Nephron (organoid): ENCODE measurements at regions not wholly inside any gene's neighbourhood (a gene's known extent, or its start where the extent isn't known, plus 50 kb on each side); places are given as distances from the start of the nearest gene placed in this dataset.

Source experiments
- H3K27ac Mint-ChIP-seq, 3 experiments: 2 replicates each; pipeline ENCODE4 v1.8.0; 2020; ENCODE audit warnings: mixed read lengths in 3 of 3, mild to moderate bottlenecking in 2 of 3, moderate library complexity in 1 of 3
- H3K27me3 Mint-ChIP-seq: 2 replicates; pipeline ENCODE4 v1.8.0; 2021; ENCODE audit warnings: low read depth, mild to moderate bottlenecking, moderate library complexity, mixed read lengths
- H3K36me3 Mint-ChIP-seq: 2 replicates; pipeline ENCODE4 v1.8.0; 2020; ENCODE audit warnings: low read depth, mixed read lengths
- H3K4me1 Mint-ChIP-seq: 2 replicates; pipeline ENCODE4 v1.8.0; 2020; ENCODE audit warnings: mixed read lengths
- H3K4me3 Mint-ChIP-seq, 3 experiments: 2 replicates each; pipeline ENCODE4 v1.8.0; 2020; ENCODE audit warnings: mild to moderate bottlenecking in 3 of 3, mixed read lengths in 3 of 3, moderate library complexity in 2 of 3
- H3K9me3 Mint-ChIP-seq: 2 replicates; pipeline ENCODE4 v1.8.0; 2020; ENCODE audit warnings: mixed read lengths
- TF ChIP-seq, protein P1 (sequence below), 3 experiments: fragments of 200-600 bp; sonication (generic); IDR thresholded peaks; one replicate each; pipeline ENCODE4 v1.5.0; 2021; ENCODE audit warnings: antibody characterized with exemption in 3 of 3; ENCODE audit not compliant: unreplicated experiment in 3 of 3

DNA sequence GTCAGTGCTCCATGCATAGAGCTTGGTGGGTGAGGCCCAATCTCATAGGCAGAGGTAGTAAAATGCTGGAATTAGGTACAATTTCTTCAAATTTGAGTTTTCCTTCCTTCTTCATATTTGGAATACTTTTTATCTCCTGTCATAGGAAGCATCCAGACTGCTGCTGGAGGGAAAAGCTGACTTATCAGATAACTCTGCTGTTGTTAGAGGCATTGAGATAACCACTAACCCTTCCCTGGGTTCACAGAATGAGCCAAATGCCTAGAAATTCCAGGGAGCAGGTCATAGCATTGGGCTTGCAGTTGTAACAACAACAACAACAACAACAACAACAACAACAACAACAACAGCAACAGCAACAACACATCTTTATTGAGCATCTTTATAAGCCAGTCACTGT, 332.7 kb downstream of the PDCD6IP start:
- Mint-ChIP-seq H3K27me3 (no peaks in the 10 kb centered on the region), H3K4me3 (no peak overlapping the region), H3K36me3 (no peaks in the 10 kb centered on the region), H3K9me3 (peaks cover 20% of the 10 kb centered on the region), H3K27ac (no peak overlapping the region), H3K4me1 (peaks cover 10% of the 10 kb centered on the region)
- TF ChIP-seq, protein P1, sequence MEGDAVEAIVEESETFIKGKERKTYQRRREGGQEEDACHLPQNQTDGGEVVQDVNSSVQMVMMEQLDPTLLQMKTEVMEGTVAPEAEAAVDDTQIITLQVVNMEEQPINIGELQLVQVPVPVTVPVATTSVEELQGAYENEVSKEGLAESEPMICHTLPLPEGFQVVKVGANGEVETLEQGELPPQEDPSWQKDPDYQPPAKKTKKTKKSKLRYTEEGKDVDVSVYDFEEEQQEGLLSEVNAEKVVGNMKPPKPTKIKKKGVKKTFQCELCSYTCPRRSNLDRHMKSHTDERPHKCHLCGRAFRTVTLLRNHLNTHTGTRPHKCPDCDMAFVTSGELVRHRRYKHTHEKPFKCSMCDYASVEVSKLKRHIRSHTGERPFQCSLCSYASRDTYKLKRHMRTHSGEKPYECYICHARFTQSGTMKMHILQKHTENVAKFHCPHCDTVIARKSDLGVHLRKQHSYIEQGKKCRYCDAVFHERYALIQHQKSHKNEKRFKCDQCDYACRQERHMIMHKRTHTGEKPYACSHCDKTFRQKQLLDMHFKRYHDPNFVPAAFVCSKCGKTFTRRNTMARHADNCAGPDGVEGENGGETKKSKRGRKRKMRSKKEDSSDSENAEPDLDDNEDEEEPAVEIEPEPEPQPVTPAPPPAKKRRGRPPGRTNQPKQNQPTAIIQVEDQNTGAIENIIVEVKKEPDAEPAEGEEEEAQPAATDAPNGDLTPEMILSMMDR (IDR thresholded peaks at IDR 0.05; ENCODE audit: unreplicated experiment in 3 of 3) = no peak

DNA sequence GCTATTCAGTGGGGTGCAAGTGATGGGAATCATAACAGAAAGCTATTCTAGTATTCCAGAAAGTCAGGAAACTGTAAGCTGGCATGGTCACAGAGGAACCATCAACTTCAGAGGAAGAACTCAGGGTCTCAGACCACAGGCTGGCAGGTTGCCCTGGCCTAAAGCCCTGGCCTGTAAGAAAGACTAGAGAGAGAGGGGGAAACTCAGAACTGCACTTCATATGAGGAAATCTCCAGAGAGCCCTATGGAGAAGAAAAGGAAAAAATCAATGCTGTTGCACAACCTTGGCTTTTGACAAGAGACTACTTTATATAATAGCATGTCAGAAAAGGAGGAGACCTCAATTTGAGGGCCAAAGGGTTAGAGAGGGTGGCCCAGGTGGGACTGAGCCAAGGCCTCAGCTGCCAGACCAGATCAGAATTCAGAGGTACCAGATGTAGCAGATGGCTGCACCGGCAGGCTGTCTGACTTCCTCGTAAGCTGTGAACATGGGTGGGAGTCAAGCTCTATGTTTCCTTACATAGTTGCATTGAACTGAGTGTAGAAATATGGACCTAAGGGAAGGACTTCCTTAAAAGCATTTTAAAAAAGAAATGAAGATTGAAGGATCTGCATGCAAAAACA, 333.8 kb downstream of the PDCD6IP start:
- TF ChIP-seq, protein P1 (IDR thresholded peaks at IDR 0.05; ENCODE audit: unreplicated experiment in 3 of 3) = no peak
- no peaks in the 10 kb centered on the region for H3K27me3 Mint-ChIP-seq
- H3K4me3 Mint-ChIP-seq = no peak overlapping the region
- peaks cover 26% of the 10 kb centered on the region for H3K9me3 Mint-ChIP-seq
- peak overlapping the region in 1 of 3 experiments; percentile 2 for H3K27ac Mint-ChIP-seq
- H3K36me3 Mint-ChIP-seq = no peaks in the 10 kb centered on the region
- peaks cover 10% of the 10 kb centered on the region for H3K4me1 Mint-ChIP-seq

DNA sequence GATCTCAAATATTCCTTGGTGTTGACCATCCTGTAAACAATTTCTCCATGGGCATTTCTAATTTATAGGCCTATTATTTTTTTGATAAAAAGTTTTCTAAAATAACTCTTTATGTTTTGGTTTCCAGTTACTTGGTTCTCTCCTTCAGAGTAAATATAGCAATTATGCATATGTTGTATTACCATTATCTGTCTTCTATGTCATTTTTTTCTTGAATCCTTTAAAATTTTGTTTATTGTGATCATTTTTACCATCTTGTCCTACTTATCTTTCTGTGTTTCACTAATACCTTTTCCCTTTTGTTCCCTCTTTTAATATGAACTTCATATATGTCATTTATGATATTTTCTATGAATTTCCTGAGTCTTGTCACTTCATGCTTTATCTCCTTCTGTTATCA, 341.1 kb downstream of the PDCD6IP start:
- TF ChIP-seq, protein P1 (IDR thresholded peaks at IDR 0.05; ENCODE audit: unreplicated experiment in 3 of 3) = no peak
- Mint-ChIP-seq H3K9me3 (peaks cover 33% of the 10 kb centered on the region), H3K4me3 (no peak overlapping the region), H3K4me1 (no peaks in the 10 kb centered on the region), H3K36me3 (no peaks in the 10 kb centered on the region), H3K27ac (no peak overlapping the region), H3K27me3 (no peaks in the 10 kb centered on the region)

DNA sequence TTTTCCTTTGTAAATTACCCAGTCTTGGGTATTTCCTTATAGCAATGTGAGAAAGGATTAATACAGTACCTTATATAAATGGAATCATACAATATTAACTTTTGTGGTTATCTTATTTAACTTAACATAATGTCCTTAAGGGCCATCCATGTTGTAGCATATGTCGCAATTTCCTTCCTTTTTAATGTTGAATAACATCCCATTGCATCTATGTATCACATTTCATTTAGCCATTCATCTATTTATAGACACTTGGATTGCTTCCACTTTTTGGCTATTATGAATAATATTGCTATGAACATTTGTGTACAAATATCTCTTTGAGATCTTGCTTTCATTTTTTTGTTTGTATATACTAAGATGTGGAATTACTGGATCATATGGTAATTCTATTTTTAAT, 342.2 kb downstream of the PDCD6IP start:
- TF ChIP-seq, protein P1 (IDR thresholded peaks at IDR 0.05; ENCODE audit: unreplicated experiment in 3 of 3) = no peak
- H3K36me3 Mint-ChIP-seq = no peaks in the 10 kb centered on the region

GRCh38 chr3:34141841-34142337, 343.5 kb downstream of the PDCD6IP start:
- no peaks in the 10 kb centered on the region for H3K36me3 Mint-ChIP-seq
- H3K9me3 Mint-ChIP-seq = peaks cover 16% of the 10 kb centered on the region
- no peak overlapping the region for H3K27ac Mint-ChIP-seq
- H3K27me3 Mint-ChIP-seq = peaks cover 6% of the 10 kb centered on the region
- no peaks in the 10 kb centered on the region for H3K4me1 Mint-ChIP-seq
- TF ChIP-seq, protein P1 (IDR thresholded peaks at IDR 0.05; ENCODE audit: unreplicated experiment in 3 of 3) = no peak
- no peak overlapping the region for H3K4me3 Mint-ChIP-seq

More for the DNA sequence above, 342.2 kb downstream of the PDCD6IP start:
- no peak overlapping the region for H3K27ac Mint-ChIP-seq
- peaks cover 27% of the 10 kb centered on the region for H3K9me3 Mint-ChIP-seq
- no peak overlapping the region for H3K4me3 Mint-ChIP-seq
- H3K27me3 Mint-ChIP-seq = peaks cover 4% of the 10 kb centered on the region
- H3K4me1 Mint-ChIP-seq = no peaks in the 10 kb centered on the region

GRCh38 chr3:34145796-34146195, 347.4 kb downstream of the PDCD6IP start:
- Mint-ChIP-seq H3K4me3 (no peak overlapping the region), H3K9me3 (no peaks in the 10 kb centered on the region), H3K4me1 (no peaks in the 10 kb centered on the region), H3K36me3 (no peaks in the 10 kb centered on the region), H3K27ac (no peak overlapping the region), H3K27me3 (peaks cover 6% of the 10 kb centered on the region)
- TF ChIP-seq, protein P1 (IDR thresholded peaks at IDR 0.05; ENCODE audit: unreplicated experiment in 3 of 3) = no peak
